ENCODE measurements at regions not wholly inside any gene's neighbourhood (a gene's known extent, or its start where the extent isn't known, plus 50 kb on each side); places are given as distances from the start of the nearest gene placed in this dataset.
"Not testable (repeated sequence)": the region's sequence is repeated elsewhere in the genome, so short reads cannot be mapped to it uniquely, and the experiment has no call there.

DNA sequence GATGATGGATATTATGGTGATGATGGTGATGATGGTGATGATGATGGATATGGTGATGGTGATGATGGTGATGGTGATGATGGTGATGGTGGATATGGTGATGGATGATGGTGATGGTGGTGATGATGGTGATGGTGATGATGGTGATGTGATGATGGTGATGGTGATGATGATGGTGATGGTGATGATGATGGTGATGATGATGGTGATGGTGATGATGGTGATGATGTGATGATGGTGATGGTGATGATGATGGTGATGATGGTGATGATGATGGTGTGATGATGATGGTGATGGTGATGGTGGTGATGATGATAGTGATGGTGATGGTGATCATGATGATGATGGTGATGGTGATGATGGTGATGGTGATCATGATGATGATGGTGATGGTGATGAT, 119.5 kb downstream of the ZNF664 start:
- H3K79me1 ChIP-seq (ENCODE audit: low read depth, low read length); H2BK15ac ChIP-seq (ENCODE audit: low read length); H2AFZ ChIP-seq (ENCODE audit: low read length); H3K14ac ChIP-seq (ENCODE audit: low read length); H2BK5ac ChIP-seq (ENCODE audit: low read length); H2BK120ac ChIP-seq (ENCODE audit: low read depth, low read length); H3K23ac ChIP-seq (ENCODE audit: low read depth, low read length, poor library complexity); H4K91ac ChIP-seq (ENCODE audit: low read depth, low read length, poor library complexity); H3K27ac ChIP-seq (replicated peaks; ENCODE audit: low read length); H3K4me3 ChIP-seq (ENCODE audit: low read length in 2 of 2); H3K4me2 ChIP-seq (ENCODE audit: insufficient read depth, low read length, poor library complexity, severe bottlenecking); DNase-seq (ENCODE audit: low spot score); H3K4me1 ChIP-seq (ENCODE audit: control insufficient read depth in 2 of 2, insufficient read depth in 1 of 2, low read depth in 1 of 2, low read length in 2 of 2); H2AK5ac ChIP-seq (ENCODE audit: low read depth, low read length); H3K27me3 ChIP-seq (ENCODE audit: control insufficient read depth in 3 of 3, insufficient read depth in 3 of 3, low read depth in 1 of 3, low read length in 3 of 3); H3K36me3 ChIP-seq (replicated peaks in 1 of 2; ENCODE audit: control insufficient read depth in 2 of 2, insufficient read depth in 2 of 2, low read length in 2 of 2); H2BK12ac ChIP-seq (ENCODE audit: low read length); H3K9me3 ChIP-seq (replicated peaks in 1 of 2; ENCODE audit: control insufficient read depth in 2 of 2, insufficient read depth in 1 of 2, low read depth in 1 of 2, low read length in 2 of 2); H4K8ac ChIP-seq (ENCODE audit: low read depth, low read length); H3K4ac ChIP-seq (ENCODE audit: low read length); H3K18ac ChIP-seq (ENCODE audit: low read length): not testable (repeated sequence)
- peak overlapping the region; percentile 61 for H3K9ac ChIP-seq (ENCODE audit: low read depth, low read length, poor library complexity)

DNA sequence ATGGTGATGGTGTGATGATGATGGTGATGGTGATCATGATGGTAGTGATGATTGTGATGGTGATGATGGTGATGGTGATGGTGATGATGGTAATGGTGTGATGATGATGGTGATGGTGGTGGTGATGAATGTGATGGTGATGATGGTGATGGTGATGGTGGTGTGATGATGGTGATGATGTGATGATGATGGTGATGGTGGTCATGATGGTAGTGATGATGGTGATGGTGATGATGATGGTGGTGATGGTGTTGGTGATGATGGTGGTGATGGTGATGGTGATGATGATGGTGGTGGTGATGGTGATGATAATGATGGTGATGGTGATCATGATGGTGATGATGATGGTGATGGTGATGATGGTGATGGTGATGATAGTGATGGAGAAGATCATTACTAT, 120.3 kb downstream of the ZNF664 start:
- peaks cover 5 to 7% of the 10 kb centered on the region in 2 donors for H3K9me3 ChIP-seq (replicated peaks in 1 of 2; ENCODE audit: control insufficient read depth in 2 of 2, insufficient read depth in 1 of 2, low read depth in 1 of 2, low read length in 2 of 2)

DNA sequence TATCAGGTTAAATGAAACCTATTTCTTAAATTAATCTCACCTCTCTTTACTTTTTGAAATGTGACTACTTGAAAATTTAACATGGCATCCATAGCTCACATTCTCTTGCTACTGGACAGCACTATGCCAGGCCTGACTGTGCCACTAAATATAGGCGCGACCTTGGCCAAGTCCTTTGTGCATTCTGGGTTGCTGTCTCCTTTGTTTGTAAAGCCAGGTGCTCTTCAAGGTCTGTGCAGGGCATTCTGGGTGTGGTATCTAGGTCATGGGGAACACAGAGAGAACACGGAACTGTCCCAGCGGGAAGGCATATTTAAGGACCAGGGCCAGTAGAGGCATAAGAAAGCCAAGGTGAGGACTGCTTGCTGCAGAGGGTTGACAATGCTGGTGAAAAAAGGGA, 121.2 kb downstream of the ZNF664 start:
- H2BK12ac ChIP-seq (ENCODE audit: low read length), result no peak overlapping the region
- H3K4me3 ChIP-seq (ENCODE audit: low read length in 2 of 2), result no peak overlapping the region
- WGBS, 2 donors (ENCODE audit: extremely low coverage in 2 of 2, insufficient read length in 2 of 2, insufficient replicate concordance in 1 of 2), result no CpG with 5 or more reads among the region's 4 CpGs
- H3K23ac ChIP-seq (ENCODE audit: low read depth, low read length, poor library complexity), result no peak overlapping the region
- no peak overlapping the region for H2AFZ ChIP-seq (ENCODE audit: low read length)
- no peak overlapping the region for H3K9ac ChIP-seq (ENCODE audit: low read depth, low read length, poor library complexity)
- no peak overlapping the region for H4K91ac ChIP-seq (ENCODE audit: low read depth, low read length, poor library complexity)
- no peak for DNase-seq (ENCODE audit: low spot score)
- H2BK5ac ChIP-seq (ENCODE audit: low read length), result no peak overlapping the region
- no peak overlapping the region for H4K8ac ChIP-seq (ENCODE audit: low read depth, low read length)
- no peak overlapping the region for H3K27ac ChIP-seq (replicated peaks; ENCODE audit: low read length)
- H2BK15ac ChIP-seq (ENCODE audit: low read length), result no peak overlapping the region
- no peaks in the 10 kb centered on the region for H3K79me1 ChIP-seq (ENCODE audit: low read depth, low read length)
- H2AK5ac ChIP-seq (ENCODE audit: low read depth, low read length), result no peak overlapping the region
- no peak overlapping the region for H3K14ac ChIP-seq (ENCODE audit: low read length)
- H3K9me3 ChIP-seq (replicated peaks in 1 of 2; ENCODE audit: control insufficient read depth in 2 of 2, insufficient read depth in 1 of 2, low read depth in 1 of 2, low read length in 2 of 2), result peaks cover 5 to 7% of the 10 kb centered on the region in 2 donors
- H3K36me3 ChIP-seq (replicated peaks in 1 of 2; ENCODE audit: control insufficient read depth in 2 of 2, insufficient read depth in 2 of 2, low read length in 2 of 2), result no peaks in the 10 kb centered on the region
- H3K27me3 ChIP-seq (ENCODE audit: control insufficient read depth in 3 of 3, insufficient read depth in 3 of 3, low read depth in 1 of 3, low read length in 3 of 3), result no peaks in the 10 kb centered on the region
- no peak overlapping the region for H2BK120ac ChIP-seq (ENCODE audit: low read depth, low read length)
- H3K4me1 ChIP-seq (ENCODE audit: control insufficient read depth in 2 of 2, insufficient read depth in 1 of 2, low read depth in 1 of 2, low read length in 2 of 2), result peaks cover 17% of the 10 kb centered on the region in 2 donors
- H3K18ac ChIP-seq (ENCODE audit: low read length), result no peak overlapping the region
- no peak overlapping the region for H3K4ac ChIP-seq (ENCODE audit: low read length)
- H3K4me2 ChIP-seq (ENCODE audit: insufficient read depth, low read length, poor library complexity, severe bottlenecking), result no peak overlapping the region

More for the DNA sequence above, 120.3 kb downstream of the ZNF664 start:
- Histone ChIP-seq H3K4me1 (ENCODE audit: control insufficient read depth in 2 of 2, insufficient read depth in 1 of 2, low read depth in 1 of 2, low read length in 2 of 2) (peaks cover 9% of the 10 kb centered on the region in 2 donors), H3K27me3 (ENCODE audit: control insufficient read depth in 3 of 3, insufficient read depth in 3 of 3, low read depth in 1 of 3, low read length in 3 of 3) (no peaks in the 10 kb centered on the region), H3K27ac (replicated peaks; ENCODE audit: low read length) (no peak overlapping the region), H3K36me3 (replicated peaks in 1 of 2; ENCODE audit: control insufficient read depth in 2 of 2, insufficient read depth in 2 of 2, low read length in 2 of 2) (no peaks in the 10 kb centered on the region), H2BK120ac (ENCODE audit: low read depth, low read length) (no peak overlapping the region), H2AK5ac (ENCODE audit: low read depth, low read length) (no peak overlapping the region), H4K8ac (ENCODE audit: low read depth, low read length) (no peak overlapping the region), H3K18ac (ENCODE audit: low read length) (no peak overlapping the region), H4K91ac (ENCODE audit: low read depth, low read length, poor library complexity) (no peak overlapping the region), H3K23ac (ENCODE audit: low read depth, low read length, poor library complexity) (no peak overlapping the region), H2AFZ (ENCODE audit: low read length) (no peak overlapping the region), H3K4me3 (ENCODE audit: low read length in 2 of 2) (no peak overlapping the region), H2BK12ac (ENCODE audit: low read length) (no peak overlapping the region), H3K9ac (ENCODE audit: low read depth, low read length, poor library complexity) (peak overlapping the region; percentile 63), H3K4ac (ENCODE audit: low read length) (no peak overlapping the region), H3K4me2 (ENCODE audit: insufficient read depth, low read length, poor library complexity, severe bottlenecking) (no peak overlapping the region), H2BK15ac (ENCODE audit: low read length) (no peak overlapping the region), H3K79me1 (ENCODE audit: low read depth, low read length) (no peaks in the 10 kb centered on the region), H2BK5ac (ENCODE audit: low read length) (no peak overlapping the region), H3K14ac (ENCODE audit: low read length) (no peak overlapping the region)
- DNase-seq (ENCODE audit: low spot score), result no peak

DNA sequence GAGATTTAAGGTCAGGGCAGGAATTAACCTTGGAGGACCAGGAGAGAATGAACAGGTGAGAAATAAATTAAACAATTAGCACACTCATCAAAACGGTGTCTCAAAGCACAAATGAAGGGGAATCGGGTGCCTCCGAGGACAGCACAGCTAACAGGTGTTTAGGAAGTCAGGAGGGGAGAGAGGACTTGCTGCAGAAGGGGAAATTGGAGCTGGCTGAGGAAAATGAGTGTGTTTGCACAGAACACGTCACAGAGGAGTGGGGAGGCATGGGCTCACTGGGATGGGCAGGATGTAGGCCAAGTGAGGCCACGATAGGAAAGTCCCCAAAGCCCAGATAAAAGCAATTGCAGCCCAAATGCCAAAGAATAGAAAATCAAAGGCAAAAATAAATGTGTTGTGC, 121.7 kb downstream of the ZNF664 start:
- no peak overlapping the region for H3K9ac ChIP-seq (ENCODE audit: low read depth, low read length, poor library complexity)
- H4K8ac ChIP-seq (ENCODE audit: low read depth, low read length), result no peak overlapping the region
- no peak overlapping the region for H2BK120ac ChIP-seq (ENCODE audit: low read depth, low read length)
- H2AFZ ChIP-seq (ENCODE audit: low read length), result no peak overlapping the region
- H2BK5ac ChIP-seq (ENCODE audit: low read length), result no peak overlapping the region
- H3K23ac ChIP-seq (ENCODE audit: low read depth, low read length, poor library complexity), result no peak overlapping the region
- DNase-seq (ENCODE audit: low spot score), result no peak
- peaks cover 19 to 23% of the 10 kb centered on the region in 2 donors for H3K4me1 ChIP-seq (ENCODE audit: control insufficient read depth in 2 of 2, insufficient read depth in 1 of 2, low read depth in 1 of 2, low read length in 2 of 2)
- no peak overlapping the region for H2BK12ac ChIP-seq (ENCODE audit: low read length)
- H3K4me3 ChIP-seq (ENCODE audit: low read length in 2 of 2), result no peak overlapping the region
- H3K27ac ChIP-seq (replicated peaks; ENCODE audit: low read length), result no peak overlapping the region
- no peak overlapping the region for H3K18ac ChIP-seq (ENCODE audit: low read length)
- no peak overlapping the region for H3K14ac ChIP-seq (ENCODE audit: low read length)
- WGBS, 2 donors (ENCODE audit: extremely low coverage in 2 of 2, insufficient read length in 2 of 2, insufficient replicate concordance in 1 of 2), result no CpG with 5 or more reads among the region's 5 CpGs
- no peaks in the 10 kb centered on the region for H3K27me3 ChIP-seq (ENCODE audit: control insufficient read depth in 3 of 3, insufficient read depth in 3 of 3, low read depth in 1 of 3, low read length in 3 of 3)
- no peak overlapping the region for H3K4ac ChIP-seq (ENCODE audit: low read length)
- H2BK15ac ChIP-seq (ENCODE audit: low read length), result no peak overlapping the region
- no peaks in the 10 kb centered on the region for H3K79me1 ChIP-seq (ENCODE audit: low read depth, low read length)
- H2AK5ac ChIP-seq (ENCODE audit: low read depth, low read length), result no peak overlapping the region
- H4K91ac ChIP-seq (ENCODE audit: low read depth, low read length, poor library complexity), result no peak overlapping the region
- H3K9me3 ChIP-seq (replicated peaks in 1 of 2; ENCODE audit: control insufficient read depth in 2 of 2, insufficient read depth in 1 of 2, low read depth in 1 of 2, low read length in 2 of 2), result peaks cover 5 to 7% of the 10 kb centered on the region in 2 donors
- H3K4me2 ChIP-seq (ENCODE audit: insufficient read depth, low read length, poor library complexity, severe bottlenecking), result no peak overlapping the region
- no peaks in the 10 kb centered on the region for H3K36me3 ChIP-seq (replicated peaks in 1 of 2; ENCODE audit: control insufficient read depth in 2 of 2, insufficient read depth in 2 of 2, low read length in 2 of 2)
